BE2C (cell line): ENCODE measurements at regions not wholly inside any gene's neighbourhood (a gene's known extent, or its start where the extent isn't known, plus 50 kb on each side); places are given as distances from the start of the nearest gene placed in this dataset.

Source experiments
- DNase-seq: peaks from one replicate; pipeline ENCODE4 v3.0.0-alpha.2; 2020
- H3K27me3 ChIP-seq: fragments of 250-450 bp; sonication (Bioruptor Pico); 2 replicates; pipeline ENCODE4 v1.5.1; 2020; ENCODE audit warnings: mild to moderate bottlenecking
- H3K36me3 ChIP-seq: fragments of 250-450 bp; sonication (Bioruptor Pico); 2 replicates; pipeline ENCODE4 v1.5.1; 2020; ENCODE audit warnings: mild to moderate bottlenecking
- H3K4me1 ChIP-seq: fragments of 250-450 bp; sonication (Bioruptor Pico); 2 replicates; pipeline ENCODE4 v1.5.1; 2020
- H3K4me3 ChIP-seq: 2 replicates; pipeline ENCODE4 v1.5.1; 2011; ENCODE audit warnings: low read depth, low read length
- H3K9me3 ChIP-seq: fragments of 250-450 bp; sonication (Bioruptor Pico); 2 replicates; pipeline ENCODE4 v1.5.1; 2020
- CTCF ChIP-seq: IDR thresholded peaks from 2 replicates; pipeline ENCODE4 v1.5.1; 2012; ENCODE audit warnings: mild to moderate bottlenecking, low read depth, low read length

GRCh38 chr4:163606896-163607691 is 112.6 kb downstream of the TMA16 start:
- TF ChIP-seq CTCF = no peak
- DNase-seq = no peak

GRCh38 chr4:163609019-163609418 is 114.5 kb downstream of the TMA16 start:
- no peak for TF ChIP-seq CTCF
- Histone ChIP-seq H3K27me3 (no peaks in the 10 kb centered on the region), H3K36me3 (no peaks in the 10 kb centered on the region), H3K4me3 (no peak overlapping the region), H3K9me3 (no peaks in the 10 kb centered on the region), H3K4me1 (no peaks in the 10 kb centered on the region)
- DNase-seq = no peak

More at GRCh38 chr4:163606896-163607691, 112.6 kb downstream of the TMA16 start:
- no peaks in the 10 kb centered on the region for H3K36me3 ChIP-seq
- no peaks in the 10 kb centered on the region for H3K9me3 ChIP-seq
- H3K4me3 ChIP-seq = no peak overlapping the region
- no peaks in the 10 kb centered on the region for H3K4me1 ChIP-seq
- no peaks in the 10 kb centered on the region for H3K27me3 ChIP-seq

- H3K36me3 ChIP-seq = no peaks in the 10 kb centered on the region
- no peak for TF ChIP-seq CTCF
- H3K4me1 ChIP-seq = no peaks in the 10 kb centered on the region
- no peaks in the 10 kb centered on the region for H3K27me3 ChIP-seq
- no peak for DNase-seq
- no peak overlapping the region for H3K4me3 ChIP-seq
- no peaks in the 10 kb centered on the region for H3K9me3 ChIP-seq
Observed at GRCh38 chr4:163610648-163611047, 116.2 kb downstream of the TMA16 start.

GRCh38 chr4:163611182-163611581 is 116.7 kb downstream of the TMA16 start:
- no peaks in the 10 kb centered on the region for H3K27me3 ChIP-seq
- TF ChIP-seq CTCF = no peak
- no peak for DNase-seq
- H3K4me1 ChIP-seq = no peaks in the 10 kb centered on the region
- H3K4me3 ChIP-seq = no peak overlapping the region
- no peaks in the 10 kb centered on the region for H3K36me3 ChIP-seq
- H3K9me3 ChIP-seq = no peaks in the 10 kb centered on the region

GRCh38 chr4:163611784-163612445 is 117.4 kb downstream of the TMA16 start:
- no peaks in the 10 kb centered on the region for H3K36me3 ChIP-seq
- H3K27me3 ChIP-seq = no peaks in the 10 kb centered on the region
- H3K9me3 ChIP-seq = no peaks in the 10 kb centered on the region
- no peaks in the 10 kb centered on the region for H3K4me1 ChIP-seq
- H3K4me3 ChIP-seq = no peak overlapping the region
- TF ChIP-seq CTCF = no peak
- DNase-seq = no peak

- Histone ChIP-seq H3K27me3 (no peaks in the 10 kb centered on the region), H3K4me1 (no peaks in the 10 kb centered on the region), H3K4me3 (no peak overlapping the region), H3K36me3 (no peaks in the 10 kb centered on the region), H3K9me3 (no peaks in the 10 kb centered on the region)
- TF ChIP-seq CTCF = no peak
- no peak for DNase-seq
Observed at GRCh38 chr4:163612762-163613161, 118.3 kb downstream of the TMA16 start.
